A549 (cell line): ENCODE measurements at regions not wholly inside any gene's neighbourhood (a gene's known extent, or its start where the extent isn't known, plus 50 kb on each side); places are given as distances from the start of the nearest gene placed in this dataset.
A peak's percentile ranks its signal among the peaks of the same experiment; 100 is the strongest.

Source experiments
- ATAC-seq, 2 experiments: fragments of 200-7000 bp in 1 of 2; fragments of >200 bp in 1 of 2; cut with Nextera tagmentation in 1 of 2; cut with Tn5 transposase in 1 of 2; 3 replicates each; pipeline versions ENCODE4 v1.8.0 to v1.9.1; 2018 to 2020; ENCODE audit warnings: mild to moderate bottlenecking in 1 of 2, moderate library complexity in 1 of 2
- CTCF ChIA-PET: fragments of 300-600 bp; sonication (Branson Sonifier 250); formaldehyde crosslinking; extraction: SDS; loops from one replicate; lab custom pipeline; 2021; ENCODE audit warnings: antibody characterized with exemption, inconsistent platforms; lab: Yijun Ruan, JAX
- POLR2A ChIA-PET: fragments of 350-600 bp; formaldehyde crosslinking; extraction: SDS; loops from one replicate; lab custom pipeline; 2021; ENCODE audit warnings: antibody characterized with exemption, inconsistent platforms; lab: Yijun Ruan, JAX
- DNase-seq, 2 experiments: peaks; one replicate each; pipeline versions ENCODE4 v3.0.0 to v3.0.0-alpha.2; 2011 to 2016; ENCODE audit warnings: low read depth in 1 of 2, low spot score in 1 of 2
- FAIRE-seq: peaks from 2 replicates; lab custom pipeline; 2011; peaks lifted over from hg19 to GRCh38; lab: Jason Lieb, UNC
- H3K27ac ChIP-seq, 2 experiments: fragments of >200 bp; sonication (Bioruptor Twin); formaldehyde crosslinking; 3 replicates each; pipeline ENCODE4 v1.5.1; 2016 to 2017
- H3K4me1 ChIP-seq: fragments of >200 bp; sonication (Bioruptor Twin); formaldehyde crosslinking; 3 replicates; pipeline ENCODE4 v1.6.1; 2016
- H3K4me2 ChIP-seq: fragments of >200 bp; sonication (Bioruptor Twin); formaldehyde crosslinking; 3 replicates; pipeline ENCODE4 v1.6.1; 2016
- H3K4me3 ChIP-seq: fragments of >200 bp; sonication (Bioruptor Twin); formaldehyde crosslinking; 3 replicates; pipeline ENCODE4 v1.5.1; 2016
- H3K9me3 ChIP-seq: fragments of >200 bp; sonication (Bioruptor Twin); formaldehyde crosslinking; 3 replicates; pipeline ENCODE4 v1.6.1; 2016
- BCL3 ChIP-seq: fragments of >200 bp; sonication (Bioruptor Twin); formaldehyde crosslinking; IDR thresholded peaks from 3 replicates; pipeline ENCODE4 v1.6.1; 2016
- CBX8 ChIP-seq: fragments of 200-600 bp; sonication (generic); IDR thresholded peaks from 2 replicates; pipeline ENCODE4 v1.6.1; 2016
- CHD2 ChIP-seq: fragments of 150-350 bp; IDR thresholded peaks from 2 replicates; pipeline ENCODE4 v1.6.1; 2014; ENCODE audit warnings: low read length; ENCODE audit not compliant: partially characterized antibody
- CTCF ChIP-seq: fragments of >200 bp; sonication (Bioruptor Twin); formaldehyde crosslinking; IDR thresholded peaks from 3 replicates; pipeline ENCODE4 v1.5.1; 2016
- EP300 ChIP-seq, 2 experiments: fragments of >200 bp; sonication (Bioruptor Twin); formaldehyde crosslinking; IDR thresholded peaks; 2 replicates in 1 of 2; 3 replicates in 1 of 2; pipeline ENCODE4 v1.6.1; 2016 to 2017
- FOSB ChIP-seq: fragments of 250-450 bp; sonication (Bioruptor Pico); IDR thresholded peaks from 2 replicates; pipeline ENCODE4 v1.5.0; 2020; ENCODE audit warnings: mild to moderate bottlenecking, moderate library complexity
- GATA3 ChIP-seq: IDR thresholded peaks from 2 replicates; pipeline ENCODE4 v1.6.1; 2012; ENCODE audit warnings: borderline replicate concordance
- JUN ChIP-seq, 2 experiments: fragments of >200 bp; sonication (Bioruptor Twin); formaldehyde crosslinking; IDR thresholded peaks; 2 replicates in 1 of 2; 3 replicates in 1 of 2; pipeline ENCODE4 v1.6.1; 2016 to 2017
- JUNB ChIP-seq: fragments of >200 bp; sonication (Bioruptor Twin); formaldehyde crosslinking; IDR thresholded peaks from 2 replicates; pipeline ENCODE4 v1.6.1; 2016
- KDM1A ChIP-seq: fragments of 200-600 bp; sonication (generic); IDR thresholded peaks from 2 replicates; pipeline ENCODE4 v1.6.1; 2016; ENCODE audit warnings: low read depth, mild to moderate bottlenecking
- MAFK ChIP-seq: fragments of 450-650 bp; IDR thresholded peaks from 2 replicates; pipeline ENCODE4 v1.6.1; 2014; ENCODE audit not compliant: partially characterized antibody
- MYC ChIP-seq: IDR thresholded peaks from 2 replicates; pipeline ENCODE4 v1.6.1; 2012; ENCODE audit warnings: mild to moderate bottlenecking, inconsistent platforms, low read length, improper control_type of control experiment, borderline replicate concordance
- NPAS2 ChIP-seq: fragments of 250-450 bp; sonication (Bioruptor Pico); IDR thresholded peaks from 2 replicates; pipeline ENCODE4 v1.8.0; 2022; ENCODE audit warnings: mild to moderate bottlenecking, moderate library complexity, borderline replicate concordance
- RCOR1 ChIP-seq: fragments of 150-350 bp; IDR thresholded peaks from 2 replicates; pipeline ENCODE4 v1.6.1; 2014; ENCODE audit warnings: antibody characterized with exemption, low read length, low read depth
- RFX5 ChIP-seq: fragments of 450-650 bp; IDR thresholded peaks from 2 replicates; pipeline ENCODE4 v1.7.1; 2014; ENCODE audit warnings: antibody characterized with exemption, mild to moderate bottlenecking, moderate library complexity
- RNF2 ChIP-seq: fragments of 200-600 bp; sonication (generic); IDR thresholded peaks from 2 replicates; pipeline ENCODE4 v1.6.1; 2016; ENCODE audit warnings: low read depth, mild to moderate bottlenecking, antibody characterized with exemption, moderate library complexity, borderline replicate concordance
- SMC3 ChIP-seq: fragments of >200 bp; sonication (Bioruptor Twin); formaldehyde crosslinking; IDR thresholded peaks from 3 replicates; pipeline ENCODE4 v1.6.1; 2018; ENCODE audit warnings: inconsistent platforms
- TFCP2L1 ChIP-seq: fragments of 250-450 bp; sonication (Bioruptor Pico); IDR thresholded peaks from 2 replicates; pipeline ENCODE4 v1.5.0; 2021; ENCODE audit warnings: mild to moderate bottlenecking
- ZSCAN20 ChIP-seq: fragments of 250-450 bp; sonication (Bioruptor Pico); IDR thresholded peaks from 2 replicates; pipeline ENCODE4 v1.8.0; 2022; ENCODE audit warnings: mild to moderate bottlenecking, moderate library complexity
- WGBS: methylation state at CpG from one replicate; pipeline ENCODE4 v1.1.6; 2017; ENCODE audit errors: missing lambda C conversion rate; 5-methylcytosine and 5-hydroxymethylcytosine counted together
- TF ChIP-seq, protein P1 (sequence below): IDR thresholded peaks from 2 replicates; pipeline ENCODE4 v1.6.1; 2012
- TF ChIP-seq, protein P2 (sequence below): IDR thresholded peaks from 2 replicates; pipeline ENCODE4 v1.6.1; 2012; ENCODE audit warnings: low read depth, borderline replicate concordance
- TF ChIP-seq, protein P3 (sequence below): fragments of >200 bp; sonication (Bioruptor Twin); formaldehyde crosslinking; IDR thresholded peaks from 2 replicates; pipeline ENCODE4 v1.6.1; 2016
- TF ChIP-seq, protein P4 (sequence below): fragments of 250-450 bp; sonication (Bioruptor Pico); IDR thresholded peaks from 2 replicates; pipeline ENCODE4 v1.5.0; 2020; ENCODE audit warnings: low read depth, mild to moderate bottlenecking, moderate library complexity
- TF ChIP-seq, protein P5 (sequence below): IDR thresholded peaks from 2 replicates; pipeline ENCODE4 v1.6.1; 2012

GRCh38 chr7:142597547-142597946 lies 151.7 kb upstream of the PRSS1 start:
- ATAC-seq (no peak), DNase-seq (no peak), FAIRE-seq (no peak)
- ChIA-PET POLR2A (no interaction called here), CTCF (interaction anchor here (0.9 to 3.6 kb wide), 6 partner anchors 10 to 186 kb away, joined by 3 to 26 read pairs (median 6); no protein-coding TSS in a partner anchor)
- H3K9me3 ChIP-seq, result no peaks in the 10 kb centered on the region; the same call in 2 of the 3 replicates
- H3K4me2 ChIP-seq, result no peak overlapping the region
- no peak overlapping the region for H3K27ac ChIP-seq
- H3K4me3 ChIP-seq, result no peak overlapping the region
- 80% methylated on average over 4 of the region's 4 CpGs for WGBS
- TF ChIP-seq JUN (IDR thresholded peaks at IDR 0.05) (no peak), NPAS2 (no peak), JUNB (no peak), EP300 (IDR thresholded peaks at IDR 0.05) (no peak), CTCF (no peak), ZSCAN20 (CRISPR knock-in tag) (no peak), CBX8 (no peak), MYC (no peak), MAFK (no peak), RFX5 (no peak), SMC3 (no peak), GATA3 (no peak), TFCP2L1 (CRISPR knock-in tag) (no peak), RNF2 (no peak), KDM1A (no peak)
- TF ChIP-seq, protein P1, sequence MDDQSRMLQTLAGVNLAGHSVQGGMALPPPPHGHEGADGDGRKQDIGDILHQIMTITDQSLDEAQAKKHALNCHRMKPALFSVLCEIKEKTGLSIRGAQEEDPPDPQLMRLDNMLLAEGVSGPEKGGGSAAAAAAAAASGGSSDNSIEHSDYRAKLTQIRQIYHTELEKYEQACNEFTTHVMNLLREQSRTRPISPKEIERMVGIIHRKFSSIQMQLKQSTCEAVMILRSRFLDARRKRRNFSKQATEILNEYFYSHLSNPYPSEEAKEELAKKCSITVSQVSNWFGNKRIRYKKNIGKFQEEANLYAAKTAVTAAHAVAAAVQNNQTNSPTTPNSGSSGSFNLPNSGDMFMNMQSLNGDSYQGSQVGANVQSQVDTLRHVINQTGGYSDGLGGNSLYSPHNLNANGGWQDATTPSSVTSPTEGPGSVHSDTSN, result no peak
- TF ChIP-seq, protein P2, sequence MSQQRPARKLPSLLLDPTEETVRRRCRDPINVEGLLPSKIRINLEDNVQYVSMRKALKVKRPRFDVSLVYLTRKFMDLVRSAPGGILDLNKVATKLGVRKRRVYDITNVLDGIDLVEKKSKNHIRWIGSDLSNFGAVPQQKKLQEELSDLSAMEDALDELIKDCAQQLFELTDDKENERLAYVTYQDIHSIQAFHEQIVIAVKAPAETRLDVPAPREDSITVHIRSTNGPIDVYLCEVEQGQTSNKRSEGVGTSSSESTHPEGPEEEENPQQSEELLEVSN, result no peak
- TF ChIP-seq, protein P3, sequence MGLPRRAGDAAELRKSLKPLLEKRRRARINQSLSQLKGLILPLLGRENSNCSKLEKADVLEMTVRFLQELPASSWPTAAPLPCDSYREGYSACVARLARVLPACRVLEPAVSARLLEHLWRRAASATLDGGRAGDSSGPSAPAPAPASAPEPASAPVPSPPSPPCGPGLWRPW, result no peak
- TF ChIP-seq, protein P4, sequence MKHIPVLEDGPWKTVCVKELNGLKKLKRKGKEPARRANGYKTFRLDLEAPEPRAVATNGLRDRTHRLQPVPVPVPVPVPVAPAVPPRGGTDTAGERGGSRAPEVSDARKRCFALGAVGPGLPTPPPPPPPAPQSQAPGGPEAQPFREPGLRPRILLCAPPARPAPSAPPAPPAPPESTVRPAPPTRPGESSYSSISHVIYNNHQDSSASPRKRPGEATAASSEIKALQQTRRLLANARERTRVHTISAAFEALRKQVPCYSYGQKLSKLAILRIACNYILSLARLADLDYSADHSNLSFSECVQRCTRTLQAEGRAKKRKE (CRISPR knock-in tag), result no peak
- H3K4me1 ChIP-seq, result no peaks in the 10 kb centered on the region

DNA sequence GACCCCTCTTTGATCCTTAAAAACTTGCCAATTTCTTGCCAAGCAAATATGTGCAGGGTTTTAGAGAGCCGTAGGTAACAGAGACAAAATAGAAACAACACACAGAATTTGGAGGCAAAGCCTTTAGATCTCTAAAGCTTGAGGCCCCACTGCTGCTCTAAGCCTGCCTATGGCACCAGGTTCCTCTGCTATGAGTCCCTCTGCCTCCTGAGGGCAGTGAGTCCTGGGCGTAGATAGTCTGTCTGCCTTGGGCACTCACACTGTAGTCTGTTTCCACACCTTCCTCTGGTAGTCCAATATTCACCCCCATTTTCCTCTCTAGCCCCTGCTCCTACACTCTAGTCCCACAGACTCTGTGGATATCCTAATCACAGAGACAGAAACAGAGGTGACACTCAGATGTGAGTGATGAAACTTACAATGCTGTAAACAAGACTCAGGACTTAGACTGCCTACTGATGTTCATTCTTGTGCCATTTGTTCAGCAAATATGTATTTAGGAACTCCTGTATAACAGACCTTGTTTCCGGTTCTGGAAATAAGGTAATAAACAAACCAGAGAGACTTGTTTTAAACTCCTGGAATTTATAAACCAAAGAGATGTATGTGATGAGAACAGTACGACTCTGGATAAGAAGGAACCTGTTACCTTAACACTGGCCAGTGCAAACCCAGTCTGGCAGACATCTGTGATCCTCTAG lies 153.3 kb upstream of the PRSS1 start:
- no peak overlapping the region for H3K27ac ChIP-seq
- H3K4me2 ChIP-seq, result no peak overlapping the region
- no peak overlapping the region for H3K4me3 ChIP-seq
- ATAC-seq (peak; percentile 58 to 63; a peak in 4 of 6 replicates), FAIRE-seq (no peak), DNase-seq (no peak)
- TF ChIP-seq SMC3, result no peak
- TF ChIP-seq, protein P5, sequence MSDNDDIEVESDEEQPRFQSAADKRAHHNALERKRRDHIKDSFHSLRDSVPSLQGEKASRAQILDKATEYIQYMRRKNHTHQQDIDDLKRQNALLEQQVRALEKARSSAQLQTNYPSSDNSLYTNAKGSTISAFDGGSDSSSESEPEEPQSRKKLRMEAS, result no peak
- TF ChIP-seq BCL3, result no peak
- TF ChIP-seq, protein P1, result no peak
- no peak for TF ChIP-seq MYC
- TF ChIP-seq RCOR1, result no peak
- TF ChIP-seq JUNB, result no peak
- no peak for TF ChIP-seq FOSB (CRISPR knock-in tag)
- no peak for TF ChIP-seq CHD2
- no peaks in the 10 kb centered on the region for H3K4me1 ChIP-seq
- WGBS, result 30% methylated on average over 4 of the region's 4 CpGs
- ChIA-PET POLR2A (no interaction called here), CTCF (interaction anchor here (1.1 to 3.6 kb wide), 5 partner anchors 8 to 215 kb away, joined by 4 to 26 read pairs (median 10); no protein-coding TSS in a partner anchor)
- no peaks in the 10 kb centered on the region; the same call in 2 of the 3 replicates for H3K9me3 ChIP-seq
